NCI-H2171 treated with DMSO at 0.1 percent for 48 hours (cell line): ENCODE measurements at regions not wholly inside any gene's neighbourhood (a gene's known extent, or its start where the extent isn't known, plus 50 kb on each side); places are given as distances from the start of the nearest gene placed in this dataset.
A peak's percentile ranks its signal among the peaks of the same experiment; 100 is the strongest.
"Not testable (repeated sequence)": the region's sequence is repeated elsewhere in the genome, so short reads cannot be mapped to it uniquely, and the experiment has no call there.

Source experiments
- DNase-seq: peaks from one replicate; lab custom pipeline; 2025; lab: John Stamatoyannopoulos, UW

DNA sequence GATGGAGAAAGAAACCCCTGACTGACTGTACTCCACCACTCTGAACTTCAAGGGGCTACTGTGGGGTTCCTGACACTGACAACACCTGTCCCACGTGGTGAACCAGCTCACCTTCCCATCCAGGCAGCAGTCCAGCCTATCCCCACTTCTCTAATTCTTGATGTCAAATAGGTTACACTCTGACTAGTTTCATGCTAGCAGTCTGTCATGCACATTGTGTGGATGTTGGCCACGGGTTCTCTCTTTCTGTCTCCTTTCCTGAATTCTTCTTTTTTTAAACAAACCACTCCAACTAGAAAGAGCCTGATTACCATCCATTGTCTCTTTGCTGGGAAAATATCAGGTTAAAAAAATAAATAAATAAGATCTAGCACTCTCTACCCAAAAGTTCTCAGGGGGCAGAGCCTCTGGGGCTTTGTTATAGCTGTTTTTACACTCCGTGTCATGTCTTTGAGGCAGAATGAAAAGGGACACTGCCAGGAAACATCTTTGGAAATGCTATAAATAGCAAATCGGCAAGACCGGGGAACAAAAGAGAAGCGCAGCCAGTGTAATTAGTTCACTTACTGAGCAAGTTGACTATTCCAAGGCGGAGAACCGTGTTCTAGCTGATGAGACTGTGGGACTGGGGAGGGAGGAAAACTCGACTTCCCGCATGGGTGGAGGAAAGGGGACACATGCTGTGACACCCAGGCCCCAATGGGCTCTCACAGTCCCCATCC lies 356.1 kb downstream of the OMA1 start:
- no peak for DNase-seq

DNA sequence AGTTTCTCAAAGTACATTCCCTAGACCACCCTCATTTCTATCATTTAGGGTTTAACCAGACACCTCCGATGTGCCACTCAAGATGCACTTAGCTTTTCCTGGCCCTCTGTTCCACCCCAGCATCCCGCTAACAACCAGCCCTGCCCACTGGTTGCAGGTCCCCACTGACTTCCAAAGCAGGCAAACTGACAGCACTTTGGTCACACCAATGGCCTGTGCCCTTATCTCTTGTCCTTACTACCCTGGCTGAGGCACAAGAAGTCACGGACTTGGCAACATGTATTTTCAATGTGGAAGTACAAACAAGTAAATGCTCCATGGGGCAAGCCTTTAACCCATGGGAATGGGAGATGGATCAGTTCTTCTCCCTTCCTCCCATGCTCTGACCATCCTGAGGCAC lies 357.1 kb downstream of the OMA1 start:
- DNase-seq: no peak

DNA sequence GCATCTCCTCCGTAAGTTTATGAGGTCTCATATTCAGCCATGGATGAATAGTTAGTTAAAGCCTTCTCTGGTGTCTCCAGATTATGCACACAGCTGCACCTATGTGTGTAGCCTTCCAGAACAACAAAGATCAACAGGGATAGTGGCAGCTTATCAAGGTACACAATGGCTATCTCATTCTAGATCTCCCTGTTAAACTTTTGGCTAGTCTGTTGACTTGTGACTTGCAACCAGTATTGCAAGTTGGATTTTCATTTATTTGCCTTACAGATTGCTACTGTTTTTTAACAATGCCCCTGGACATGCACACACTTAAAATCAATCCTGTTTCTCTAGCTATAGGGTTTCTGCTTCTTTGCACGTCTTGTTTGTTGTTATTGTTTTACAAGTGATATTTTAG lies 363.2 kb downstream of the OMA1 start:
- no peak for DNase-seq

DNA sequence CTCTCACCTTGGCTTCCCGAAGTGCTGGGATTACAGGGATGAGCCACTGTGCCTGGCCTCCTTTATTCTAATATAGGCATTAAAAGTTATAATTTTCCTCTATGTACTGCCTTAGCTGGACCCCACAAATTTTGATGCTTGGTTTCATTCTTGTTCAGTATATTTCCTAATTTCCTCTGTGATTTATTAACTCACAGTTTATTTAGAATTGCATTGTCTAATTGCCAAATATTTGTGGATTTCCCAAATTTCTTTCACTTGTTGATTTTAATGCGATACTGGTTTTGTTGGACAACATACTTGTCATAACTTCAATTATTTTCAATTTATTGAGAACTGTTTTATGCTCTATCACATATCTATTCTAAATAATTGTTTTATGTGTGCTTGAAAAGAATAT lies 366.0 kb downstream of the OMA1 start:
- DNase-seq: no peak

DNA sequence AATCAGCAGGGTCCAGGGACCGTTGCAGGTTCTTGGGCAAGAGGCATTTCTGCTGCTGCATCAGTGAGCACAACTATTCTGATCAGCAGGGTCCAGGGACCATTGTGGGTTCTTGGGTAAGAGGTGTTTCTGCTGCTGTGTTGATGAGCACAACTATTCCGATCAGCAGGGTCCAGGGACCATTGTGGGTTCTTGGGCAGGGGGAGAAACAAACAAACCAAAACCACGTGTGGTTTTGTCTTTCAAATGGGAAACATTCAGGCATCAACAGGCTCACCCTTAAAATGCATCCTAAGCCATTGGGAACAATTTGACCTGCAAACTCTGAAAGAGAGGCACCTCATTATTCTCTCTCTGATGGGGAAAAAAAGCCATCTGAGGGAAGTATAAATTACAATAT lies 377.4 kb downstream of the OMA1 start:
- not testable (repeated sequence) for DNase-seq

DNA sequence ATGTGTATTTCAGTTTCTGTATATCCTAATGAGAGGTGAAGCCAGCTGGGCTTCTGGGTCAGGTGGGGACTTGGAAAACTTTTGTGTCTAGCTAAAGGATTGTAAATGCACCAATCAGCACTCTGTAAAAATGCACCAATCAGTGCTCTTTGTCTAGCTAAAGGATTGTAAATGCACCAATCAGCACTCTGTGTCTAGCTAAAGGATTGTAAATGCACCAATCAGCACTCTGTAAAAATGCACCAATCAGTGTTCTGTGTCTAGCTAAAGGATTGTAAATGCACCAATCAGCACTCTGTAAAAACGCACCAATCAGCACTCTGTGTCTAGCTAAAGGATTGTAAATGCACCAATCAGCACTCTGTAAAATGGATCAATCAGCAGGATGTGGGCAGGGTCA lies 379.4 kb downstream of the OMA1 start:
- not testable (repeated sequence) for DNase-seq

DNA sequence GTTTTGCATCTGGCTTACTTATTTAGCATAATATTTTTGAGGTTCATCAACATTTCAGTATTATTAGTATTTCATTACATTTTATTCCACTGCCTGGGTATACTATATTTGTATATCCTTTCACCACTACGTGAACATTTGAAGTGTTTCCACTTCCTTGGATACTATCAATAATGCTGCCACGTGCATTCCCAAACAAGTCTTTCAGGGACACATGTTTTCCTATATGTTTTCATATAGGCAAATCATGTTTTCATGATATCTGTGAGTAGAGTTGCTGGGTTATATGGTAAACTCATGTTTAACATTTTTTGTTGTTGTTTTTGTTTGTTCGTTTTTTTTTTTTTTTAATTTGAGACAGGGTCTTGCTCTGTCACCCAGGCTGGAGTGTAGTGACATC lies 380.1 kb downstream of the OMA1 start:
- no peak for DNase-seq

DNA sequence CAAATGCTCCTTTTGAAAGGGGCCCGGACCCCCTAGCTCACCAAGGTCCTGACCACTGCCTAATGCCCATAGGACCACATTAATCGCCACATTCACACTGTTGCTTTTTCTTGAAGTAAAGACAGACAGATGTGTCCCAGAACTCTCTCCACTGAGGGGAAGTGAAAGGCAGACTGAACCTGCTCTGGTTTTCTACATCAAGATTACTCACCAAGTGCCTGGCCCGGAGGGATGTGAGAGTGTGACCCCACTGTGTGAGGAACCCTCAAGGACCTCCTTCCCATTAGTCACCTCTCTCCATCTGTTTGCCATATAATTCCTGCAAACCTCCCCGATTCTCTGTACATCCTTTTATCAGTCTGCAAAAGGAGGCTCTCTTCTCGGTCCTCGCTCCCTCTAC lies 381.5 kb downstream of the OMA1 start:
- no peak for DNase-seq

DNA sequence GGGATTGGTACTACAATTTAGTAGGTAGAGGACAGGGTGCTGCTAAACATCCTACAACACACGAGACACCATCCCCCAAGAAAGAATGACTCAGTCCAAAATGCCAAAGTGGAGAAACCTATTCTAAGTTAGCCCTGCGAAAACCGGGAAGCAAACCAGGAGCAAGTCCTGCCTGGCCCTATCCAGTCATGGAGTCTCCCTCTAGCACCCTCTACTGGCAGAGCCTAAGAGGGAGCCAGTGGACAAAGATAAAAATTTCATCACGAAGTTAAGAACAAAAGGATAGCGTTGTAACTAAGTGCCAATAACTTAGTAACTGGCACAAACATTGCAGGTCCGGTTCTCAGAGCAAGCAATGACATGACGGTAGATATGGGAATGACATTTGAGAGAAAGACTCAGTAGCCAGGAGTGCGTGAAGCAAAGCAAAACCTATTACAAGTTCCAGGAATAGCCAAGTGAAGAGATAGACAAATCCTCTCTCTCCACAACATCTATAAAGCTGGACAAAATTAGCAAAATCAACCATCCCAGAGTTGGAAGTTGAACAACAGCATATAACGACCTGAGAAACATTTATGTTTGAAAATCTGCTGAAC lies 383.5 kb downstream of the OMA1 start:
- DNase-seq: peak; percentile 42

DNA sequence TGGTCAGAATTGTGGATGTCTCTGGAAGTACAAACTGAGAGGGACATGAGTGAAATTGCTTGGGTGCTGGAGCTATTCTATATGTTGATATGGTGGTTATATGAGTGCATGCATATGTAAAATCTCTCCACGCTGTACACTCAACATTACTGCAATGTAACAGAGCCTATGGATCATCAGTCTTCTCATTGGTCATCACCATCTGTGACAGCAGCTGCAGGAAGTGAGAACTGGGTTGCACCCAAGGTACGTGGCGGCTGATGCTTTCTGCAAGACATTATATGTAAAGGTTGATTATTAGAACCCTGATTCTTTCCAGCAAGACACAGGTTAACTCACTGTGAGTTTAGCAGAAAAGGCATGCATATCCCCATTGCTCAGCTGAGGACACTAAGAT lies 387.1 kb downstream of the OMA1 start:
- DNase-seq: no peak

DNA sequence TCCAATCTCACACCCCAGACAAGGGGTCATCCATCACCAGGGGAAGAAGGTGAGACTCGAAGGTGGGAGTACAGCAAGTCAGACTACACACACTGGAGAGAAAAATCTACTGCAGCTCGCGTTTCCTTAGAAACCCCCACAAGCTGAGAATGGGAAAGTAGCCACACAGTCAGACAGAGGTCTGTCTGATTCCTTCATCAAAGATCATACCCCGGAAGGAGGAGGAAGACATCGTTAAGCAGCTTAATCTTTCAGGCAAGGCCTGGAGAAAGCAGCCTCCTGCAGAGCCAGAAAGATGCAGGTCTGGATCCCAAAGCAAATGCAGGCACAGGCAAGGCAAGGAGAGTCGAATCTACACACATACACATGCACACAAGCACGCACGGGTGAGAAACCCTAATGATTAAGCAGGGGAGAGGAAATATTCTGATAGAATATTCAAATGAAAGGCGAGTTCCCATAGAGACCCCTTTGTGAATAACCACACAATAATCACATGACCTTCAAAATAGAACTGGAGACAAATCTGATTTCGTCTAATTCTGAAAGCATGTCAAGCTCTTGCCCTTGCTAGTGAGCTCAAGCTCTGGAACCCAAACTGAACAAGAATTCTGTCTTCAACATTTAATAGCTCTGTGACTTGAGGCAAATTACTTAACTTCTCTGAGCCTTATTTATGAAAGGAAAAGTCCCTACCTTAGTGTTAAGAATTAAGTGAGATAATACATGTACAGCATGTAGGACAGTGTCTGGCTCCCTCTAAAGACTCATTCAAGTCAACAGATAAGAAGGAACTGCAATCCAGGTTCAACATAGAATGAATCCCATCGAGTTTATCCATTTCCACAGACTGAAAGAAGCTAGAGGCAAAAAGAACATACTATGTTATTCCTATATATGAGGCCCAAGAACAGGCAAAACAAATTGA lies 387.8 kb downstream of the OMA1 start:
- DNase-seq: no peak

DNA sequence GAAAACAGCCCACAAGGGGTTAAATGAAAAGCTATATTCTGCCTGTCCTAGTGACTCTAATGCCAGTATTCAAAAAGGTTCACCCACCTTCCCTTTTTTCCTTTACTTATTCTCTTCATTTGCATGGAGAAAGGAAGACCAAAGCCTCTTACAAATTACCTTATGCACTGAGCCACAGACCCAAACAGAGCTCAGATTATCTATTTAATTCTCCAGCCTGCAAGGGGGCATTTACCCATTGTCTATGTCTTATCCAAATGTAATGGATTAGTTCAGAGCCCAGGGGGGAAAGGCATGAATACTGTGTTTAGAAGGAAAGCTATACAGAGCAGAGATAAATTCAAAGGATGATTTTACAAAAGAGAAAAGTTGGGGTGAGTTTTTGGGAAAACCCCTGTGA lies 388.5 kb downstream of the OMA1 start:
- DNase-seq: no peak

DNA sequence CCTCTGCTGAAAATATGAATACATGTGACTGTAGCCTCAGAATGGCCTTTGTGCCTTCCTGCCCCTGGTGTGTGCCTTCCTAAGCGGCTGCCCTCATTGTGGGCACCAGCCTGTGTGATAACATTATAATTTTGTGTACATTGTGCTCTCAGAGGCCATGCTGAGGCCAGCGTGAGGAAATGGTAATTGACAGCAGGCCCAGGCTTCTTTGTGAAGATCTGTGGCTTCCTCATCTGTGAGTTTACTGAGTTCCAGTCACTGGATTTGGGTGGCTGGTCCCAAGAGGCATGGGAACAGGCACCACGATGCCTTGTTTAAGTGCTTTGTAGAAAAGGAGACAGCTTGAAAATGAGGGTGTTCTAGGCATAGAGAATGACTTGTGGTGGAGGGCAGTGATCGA lies 389.3 kb downstream of the OMA1 start:
- no peak for DNase-seq

DNA sequence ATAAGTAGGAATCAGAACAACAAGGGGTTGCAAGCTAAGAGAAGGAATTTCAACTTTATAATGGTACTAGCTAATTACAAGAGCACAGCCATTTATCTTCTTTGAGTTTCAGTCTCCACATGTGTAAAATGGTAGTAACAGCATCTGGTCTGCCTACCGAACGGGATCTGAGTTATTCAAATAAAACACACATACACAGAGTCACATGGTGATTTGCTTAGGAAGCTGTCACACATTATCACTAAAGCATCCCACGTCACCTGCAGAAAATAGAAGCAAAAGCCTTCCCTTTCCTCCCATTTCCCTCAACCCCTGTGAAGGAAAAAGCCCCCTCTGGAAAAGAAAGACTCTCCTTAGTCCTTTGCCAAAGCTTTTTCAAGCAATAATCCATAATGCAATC lies 389.7 kb downstream of the OMA1 start:
- no peak for DNase-seq

DNA sequence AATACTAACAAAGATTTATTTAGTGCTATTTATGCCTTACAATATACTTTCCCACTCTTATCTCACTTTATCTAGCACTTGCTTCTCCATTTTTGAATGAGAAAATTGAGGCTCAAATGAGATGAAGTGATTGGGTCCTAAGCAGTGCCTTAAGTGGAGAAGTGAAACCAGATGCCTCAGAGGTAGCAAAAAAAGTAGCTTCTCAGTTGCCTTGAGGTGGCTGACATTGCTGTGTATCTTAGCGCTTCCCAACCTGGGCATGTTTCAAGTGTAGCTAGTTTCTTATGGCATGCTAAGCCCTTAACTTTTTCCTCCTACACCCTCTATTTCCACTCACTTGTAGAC lies 390.4 kb downstream of the OMA1 start:
- no peak for DNase-seq

DNA sequence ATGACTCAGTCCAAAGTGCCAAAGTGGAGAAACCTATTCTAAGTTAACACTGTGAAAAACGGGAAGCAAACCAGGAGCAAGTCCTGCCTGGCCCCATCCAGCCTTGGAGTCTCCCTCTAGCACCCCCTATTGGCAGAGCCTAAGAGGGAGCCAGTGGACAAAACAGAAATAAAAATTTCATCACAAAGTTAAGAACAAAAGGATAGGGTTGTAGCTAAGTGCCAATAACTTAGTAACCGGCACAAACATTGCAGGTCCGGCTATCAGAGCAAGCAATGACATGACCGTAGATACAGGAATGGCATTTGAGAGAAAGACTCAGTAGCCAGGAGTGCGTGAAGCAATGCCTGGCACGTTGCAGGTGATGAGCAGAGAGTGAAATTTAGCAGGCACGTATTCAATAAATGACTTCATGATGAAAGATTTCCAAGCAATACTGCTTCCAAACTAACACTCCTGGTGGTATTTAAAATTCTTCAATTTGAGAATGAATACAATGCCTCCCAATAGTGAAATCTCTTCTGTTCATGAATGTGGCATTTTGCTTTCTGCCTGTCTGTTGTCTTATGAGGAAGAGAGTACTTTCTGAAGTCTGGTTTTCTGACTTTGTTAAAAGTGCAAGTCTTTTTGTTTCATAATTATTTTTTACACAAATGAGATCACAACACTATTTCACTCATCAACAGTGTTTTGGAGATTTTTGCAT lies 391.0 kb downstream of the OMA1 start:
- no peak for DNase-seq

DNA sequence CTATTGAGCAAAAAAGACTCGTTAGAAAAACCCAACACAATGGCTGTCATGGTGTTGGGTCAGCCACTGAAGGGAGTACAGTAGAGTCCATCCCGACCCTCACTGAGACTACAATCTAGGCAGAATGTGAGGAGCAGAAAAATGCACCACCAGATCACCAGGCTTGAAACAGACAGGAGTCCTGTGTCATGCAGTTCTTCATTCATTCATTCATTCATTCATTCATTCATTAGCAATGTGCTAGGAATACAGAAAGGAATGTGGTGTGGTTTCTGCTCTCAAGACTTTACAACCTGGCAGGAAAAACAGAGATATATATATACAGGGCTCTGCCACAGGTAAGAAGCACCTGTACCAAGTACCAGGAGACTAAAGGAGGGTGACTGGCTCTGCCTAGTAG lies 392.3 kb downstream of the OMA1 start:
- no peak for DNase-seq

DNA sequence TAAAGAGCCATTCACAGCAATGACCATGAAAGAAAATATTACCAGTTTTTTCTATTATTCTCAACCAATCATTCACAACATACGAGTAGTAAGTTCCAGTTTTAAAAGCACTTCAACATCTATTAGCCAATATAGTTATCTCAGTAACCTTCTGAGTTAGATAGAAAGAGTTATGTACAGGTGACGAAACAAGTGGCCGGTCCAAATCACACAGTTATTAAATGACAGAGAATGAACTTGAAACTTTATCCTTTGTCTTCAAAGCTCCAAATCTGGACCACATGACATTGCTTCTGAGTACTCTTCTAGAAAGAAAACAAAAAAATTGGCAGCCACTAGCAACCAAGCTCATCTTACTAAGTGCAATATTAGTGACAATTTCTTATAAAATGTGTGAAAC lies 393.8 kb downstream of the OMA1 start:
- no peak for DNase-seq

DNA sequence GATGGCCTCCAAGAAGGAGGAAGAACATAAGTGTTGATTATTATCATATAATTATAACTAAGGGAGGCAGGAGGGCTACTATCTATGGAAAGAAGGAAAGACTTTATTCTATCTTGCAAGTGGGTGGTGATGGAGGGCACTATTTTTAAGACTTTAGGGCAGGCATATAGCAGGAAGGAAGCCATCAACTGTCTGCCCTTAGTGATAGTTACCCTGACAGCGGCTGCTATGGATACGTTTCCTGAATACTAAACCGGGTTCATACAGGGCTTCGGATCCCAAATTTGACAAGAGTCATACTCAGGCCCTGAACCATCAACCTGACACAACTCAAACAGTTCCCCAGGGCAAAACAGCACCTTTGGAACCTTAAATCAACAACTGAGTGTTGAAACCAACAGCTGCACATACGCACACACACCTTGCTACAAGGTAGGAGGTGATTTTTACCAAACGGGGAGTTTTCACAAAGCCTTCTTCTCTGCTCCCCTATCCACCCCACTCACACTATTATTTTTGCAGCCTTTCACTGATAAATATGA lies 397.2 kb downstream of the OMA1 start:
- no peak for DNase-seq

DNA sequence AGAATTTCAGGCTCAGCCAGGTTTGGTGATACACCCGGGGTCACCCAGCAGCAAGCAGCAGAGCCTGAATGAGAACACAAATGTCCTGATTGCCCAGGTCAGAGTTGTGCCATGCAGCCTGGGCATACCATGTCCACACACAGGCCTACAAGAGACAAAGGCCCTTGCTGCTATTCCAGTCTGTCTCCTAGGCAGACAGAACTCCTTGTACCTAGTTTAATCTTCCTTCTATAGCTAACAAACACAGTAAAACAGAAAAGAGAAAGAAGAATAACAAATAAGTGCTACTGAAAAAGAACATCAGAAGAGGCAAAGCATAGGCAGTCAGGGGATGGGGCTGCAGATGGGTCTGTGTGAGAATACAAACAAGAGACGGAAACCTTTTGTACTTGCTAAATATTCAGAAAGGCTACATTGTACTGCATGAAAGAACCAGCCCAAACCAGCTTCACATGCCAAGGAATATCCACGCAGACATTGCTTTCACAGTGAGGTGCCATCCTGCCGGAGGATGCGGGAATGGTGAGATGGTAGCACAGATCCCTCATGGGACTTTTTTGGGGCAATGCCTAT lies 401.7 kb downstream of the OMA1 start:
- no peak for DNase-seq

DNA sequence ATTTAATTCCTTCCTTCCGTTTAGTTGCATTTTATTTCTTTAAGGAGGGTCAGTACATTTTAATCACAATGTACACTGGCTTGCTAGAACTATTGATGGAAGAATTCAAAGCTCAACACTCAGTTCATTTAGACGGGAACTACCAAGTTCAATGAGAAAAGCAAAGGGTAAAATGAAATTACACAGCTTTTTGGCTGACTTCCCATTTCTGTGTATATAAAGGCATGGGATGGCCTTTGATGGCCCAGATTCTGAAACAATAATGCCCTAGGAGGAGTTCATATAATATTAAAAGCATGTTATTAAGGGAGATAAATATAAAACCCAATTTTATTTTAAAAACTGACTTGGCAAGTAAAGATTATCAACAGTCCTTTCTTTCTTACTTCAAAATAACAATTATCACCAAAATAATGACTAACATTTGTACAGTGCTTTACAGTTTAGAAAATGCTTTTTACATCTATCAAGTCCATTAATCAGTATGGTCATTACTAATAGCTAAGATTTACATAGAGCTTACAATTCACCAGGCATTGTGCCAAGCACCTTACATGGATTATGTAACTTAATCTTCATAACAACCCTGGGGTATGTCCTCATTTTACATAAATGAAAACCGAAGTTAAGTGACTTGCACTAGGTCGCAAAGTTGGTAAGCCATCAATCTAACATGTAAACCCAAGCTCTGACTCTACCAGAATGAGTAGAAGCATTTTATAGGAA lies 402.4 kb downstream of the OMA1 start:
- peak; percentile 25 for DNase-seq
